ENCODE measurements at regions not wholly inside any gene's neighbourhood (a gene's known extent, or its start where the extent isn't known, plus 50 kb on each side); places are given as distances from the start of the nearest gene placed in this dataset.

GRCh38 chr12:111138016-111138415 lies 217.6 kb upstream of the MYL2 start:
- no peak for DNase-seq (ENCODE audit: low read depth)
- no peak overlapping the region for H3K4me3 ChIP-seq (ENCODE audit: control insufficient read depth, low read depth, low read length)
- no peak for TF ChIP-seq CTCF (conservative IDR thresholded peaks at IDR 0.05; ENCODE audit: control insufficient read depth, insufficient read depth, low read depth, low read length)

- H3K4me3 ChIP-seq (ENCODE audit: control insufficient read depth, low read depth, low read length): no peak overlapping the region
- TF ChIP-seq CTCF (conservative IDR thresholded peaks at IDR 0.05; ENCODE audit: control insufficient read depth, insufficient read depth, low read depth, low read length): no peak
- DNase-seq (ENCODE audit: low read depth): no peak
Observed at GRCh38 chr12:111135293-111135832, 215.0 kb upstream of the MYL2 start.

DNA sequence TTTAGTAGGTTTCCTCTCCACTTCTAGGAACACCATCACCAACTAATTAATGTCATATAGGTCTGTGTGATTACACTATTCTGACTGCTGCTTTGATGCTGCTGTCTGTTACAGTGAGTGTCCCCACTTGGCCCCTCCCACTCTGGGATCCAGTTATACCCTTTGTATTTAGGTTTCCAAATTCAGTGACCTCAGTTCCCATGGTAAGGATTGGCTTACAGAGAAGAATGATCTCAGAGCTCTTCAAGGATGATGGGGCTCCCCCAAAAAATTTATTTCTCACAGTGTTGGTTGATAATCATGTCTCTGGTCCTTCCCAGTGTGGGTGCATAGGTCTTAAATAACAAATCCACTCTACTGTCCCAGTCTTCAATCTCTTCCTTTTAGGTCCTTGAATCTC lies 210.0 kb upstream of the MYL2 start:
- no peak for DNase-seq (ENCODE audit: low read depth)
- no peak for TF ChIP-seq CTCF (conservative IDR thresholded peaks at IDR 0.05; ENCODE audit: control insufficient read depth, insufficient read depth, low read depth, low read length)
- H3K4me3 ChIP-seq (ENCODE audit: control insufficient read depth, low read depth, low read length): no peak overlapping the region

DNA sequence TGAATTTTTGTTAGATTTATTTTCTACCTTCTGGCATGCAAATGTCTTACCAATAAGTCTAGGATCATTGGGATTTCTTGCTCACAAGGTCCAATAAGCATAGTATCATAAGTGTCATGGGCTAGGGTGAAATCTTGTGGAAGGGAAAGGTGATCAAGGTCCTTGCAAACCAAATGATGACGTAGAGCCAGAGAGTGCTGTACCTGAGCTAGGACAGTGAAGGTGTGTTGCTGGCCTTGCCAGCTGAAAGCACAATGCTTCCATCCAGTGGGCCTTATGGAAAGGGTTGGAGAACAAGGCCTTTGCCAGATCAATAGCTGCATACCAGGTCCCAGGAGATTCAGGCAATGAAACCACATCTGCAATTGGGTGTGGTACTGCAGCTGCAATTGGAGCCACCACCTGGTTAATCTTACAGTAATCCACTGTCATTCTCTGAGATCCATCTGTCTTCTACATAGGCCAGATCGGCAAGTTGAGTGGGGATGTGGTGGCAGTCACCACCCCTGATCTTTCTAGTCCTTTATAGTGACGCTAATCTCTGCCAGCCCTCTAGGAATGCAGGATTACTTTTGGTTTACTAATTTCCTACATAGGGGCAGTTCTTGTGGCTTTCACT lies 208.9 kb upstream of the MYL2 start:
- no peak for TF ChIP-seq CTCF (conservative IDR thresholded peaks at IDR 0.05; ENCODE audit: control insufficient read depth, insufficient read depth, low read depth, low read length)
- no peak for DNase-seq (ENCODE audit: low read depth)

GRCh38 chr12:111126331-111126730 lies 206.0 kb upstream of the MYL2 start:
- no peak for TF ChIP-seq CTCF (conservative IDR thresholded peaks at IDR 0.05; ENCODE audit: control insufficient read depth, insufficient read depth, low read depth, low read length)

More for the DNA sequence above, 208.9 kb upstream of the MYL2 start:
- no peak overlapping the region for H3K4me3 ChIP-seq (ENCODE audit: control insufficient read depth, low read depth, low read length)

GRCh38 chr12:111124183-111124582 lies 203.8 kb upstream of the MYL2 start:
- no peak for DNase-seq (ENCODE audit: low read depth)
- no peak overlapping the region for H3K4me3 ChIP-seq (ENCODE audit: control insufficient read depth, low read depth, low read length)
- TF ChIP-seq CTCF (conservative IDR thresholded peaks at IDR 0.05; ENCODE audit: control insufficient read depth, insufficient read depth, low read depth, low read length): no peak

More at GRCh38 chr12:111126331-111126730, 206.0 kb upstream of the MYL2 start:
- peak; percentile 3 for DNase-seq (ENCODE audit: low read depth)
- no peak overlapping the region for H3K4me3 ChIP-seq (ENCODE audit: control insufficient read depth, low read depth, low read length)
